ENCODE measurements at regions not wholly inside any gene's neighbourhood (a gene's known extent, or its start where the extent isn't known, plus 50 kb on each side); places are given as distances from the start of the nearest gene placed in this dataset.

GRCh38 chr14:22338917-22339715 is 249.9 kb downstream of the DAD1 start:
- peaks cover 6 to 24% (median 16%) of the 10 kb centered on the region in 4 donors for H3K4me1 ChIP-seq
- H3K27ac ChIP-seq = peak overlapping the region; percentile 24 to 66 (median 59)
- H3K27me3 ChIP-seq = no peaks in the 10 kb centered on the region
- DNase-seq = peak; percentile 46 to 93
- TF ChIP-seq EP300 (IDR thresholded peaks at IDR 0.05) = no peak
- TF ChIP-seq, protein P1, sequence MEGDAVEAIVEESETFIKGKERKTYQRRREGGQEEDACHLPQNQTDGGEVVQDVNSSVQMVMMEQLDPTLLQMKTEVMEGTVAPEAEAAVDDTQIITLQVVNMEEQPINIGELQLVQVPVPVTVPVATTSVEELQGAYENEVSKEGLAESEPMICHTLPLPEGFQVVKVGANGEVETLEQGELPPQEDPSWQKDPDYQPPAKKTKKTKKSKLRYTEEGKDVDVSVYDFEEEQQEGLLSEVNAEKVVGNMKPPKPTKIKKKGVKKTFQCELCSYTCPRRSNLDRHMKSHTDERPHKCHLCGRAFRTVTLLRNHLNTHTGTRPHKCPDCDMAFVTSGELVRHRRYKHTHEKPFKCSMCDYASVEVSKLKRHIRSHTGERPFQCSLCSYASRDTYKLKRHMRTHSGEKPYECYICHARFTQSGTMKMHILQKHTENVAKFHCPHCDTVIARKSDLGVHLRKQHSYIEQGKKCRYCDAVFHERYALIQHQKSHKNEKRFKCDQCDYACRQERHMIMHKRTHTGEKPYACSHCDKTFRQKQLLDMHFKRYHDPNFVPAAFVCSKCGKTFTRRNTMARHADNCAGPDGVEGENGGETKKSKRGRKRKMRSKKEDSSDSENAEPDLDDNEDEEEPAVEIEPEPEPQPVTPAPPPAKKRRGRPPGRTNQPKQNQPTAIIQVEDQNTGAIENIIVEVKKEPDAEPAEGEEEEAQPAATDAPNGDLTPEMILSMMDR (IDR thresholded peaks at IDR 0.05) = no peak
- peak in 2 of 3 donors; percentile 7 to 10 for TF ChIP-seq POLR2AphosphoS5 (IDR thresholded peaks at IDR 0.05)
- no peak overlapping the region for H3K4me3 ChIP-seq
- intact Hi-C loops (cut with DNase I; ENCODE audit: low total_unique reads) = no loop called here
- H3K9me3 ChIP-seq = peaks cover 2 to 9% (median 6%) of the 10 kb centered on the region in 4 donors
- 55 to 61% (median 59%) methylated on average over 8 of the region's 8 CpGs for WGBS, 5 donors
- H3K36me3 ChIP-seq = no peaks in the 10 kb centered on the region

DNA sequence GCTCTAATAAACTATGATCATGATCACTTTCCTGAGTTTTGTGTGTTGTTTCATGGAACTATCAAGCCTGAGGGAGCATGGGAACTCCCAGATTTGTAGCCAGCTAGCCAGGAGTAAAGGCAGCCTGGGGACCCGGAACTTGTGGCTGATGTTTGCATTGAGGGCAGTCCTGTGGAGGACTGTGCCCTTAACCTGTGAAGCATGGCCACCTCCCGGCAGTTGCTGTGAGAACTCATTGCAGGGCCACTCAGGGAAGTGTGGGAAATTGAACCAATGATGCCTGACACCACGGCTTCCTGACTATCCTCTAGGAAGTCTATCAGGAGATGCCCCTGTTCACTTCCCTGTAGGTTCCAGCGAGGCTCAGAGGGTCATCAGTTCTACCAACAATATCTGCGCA is 250.6 kb downstream of the DAD1 start:
- Histone ChIP-seq H3K27me3 (no peaks in the 10 kb centered on the region), H3K4me3 (no peak overlapping the region), H3K27ac (peak overlapping the region; percentile 39 to 66 (median 59)), H3K36me3 (no peaks in the 10 kb centered on the region), H3K4me1 (peaks cover 12 to 31% (median 23%) of the 10 kb centered on the region in 4 donors), H3K9me3 (peaks cover 0 to 2% (median under 1%) of the 10 kb centered on the region in 4 donors)
- no peak for DNase-seq
- intact Hi-C loops (cut with DNase I; ENCODE audit: low total_unique reads) = no loop called here
- 75 to 92% (median 86%) methylated on average over 5 of the region's 5 CpGs for WGBS, 5 donors
- no peak for TF ChIP-seq EP300 (IDR thresholded peaks at IDR 0.05)
- no peak for TF ChIP-seq POLR2AphosphoS5 (IDR thresholded peaks at IDR 0.05)
- TF ChIP-seq, protein P1 (IDR thresholded peaks at IDR 0.05) = no peak
- TF ChIP-seq POLR2A (IDR thresholded peaks at IDR 0.05) = no peak

- 39 to 47% (median 44%) methylated on average over 3 of the region's 3 CpGs for WGBS, 5 donors
- Histone ChIP-seq H3K27ac (peak overlapping the region; percentile 39 to 66 (median 59)), H3K9me3 (no peaks in the 10 kb centered on the region), H3K27me3 (no peaks in the 10 kb centered on the region), H3K4me3 (no peak overlapping the region), H3K36me3 (no peaks in the 10 kb centered on the region), H3K4me1 (peaks cover 12 to 35% (median 27%) of the 10 kb centered on the region in 4 donors)
- TF ChIP-seq, protein P1 (IDR thresholded peaks at IDR 0.05) = no peak
- no peak for TF ChIP-seq POLR2AphosphoS5 (IDR thresholded peaks at IDR 0.05)
- TF ChIP-seq EP300 (IDR thresholded peaks at IDR 0.05) = no peak
- TF ChIP-seq POLR2A (IDR thresholded peaks at IDR 0.05) = no peak
- DNase-seq = no peak
- intact Hi-C loops (cut with DNase I; ENCODE audit: low total_unique reads) = no loop called here
These were observed 251.1 kb downstream of the DAD1 start for GRCh38 chr14:22337938-22338337.

DNA sequence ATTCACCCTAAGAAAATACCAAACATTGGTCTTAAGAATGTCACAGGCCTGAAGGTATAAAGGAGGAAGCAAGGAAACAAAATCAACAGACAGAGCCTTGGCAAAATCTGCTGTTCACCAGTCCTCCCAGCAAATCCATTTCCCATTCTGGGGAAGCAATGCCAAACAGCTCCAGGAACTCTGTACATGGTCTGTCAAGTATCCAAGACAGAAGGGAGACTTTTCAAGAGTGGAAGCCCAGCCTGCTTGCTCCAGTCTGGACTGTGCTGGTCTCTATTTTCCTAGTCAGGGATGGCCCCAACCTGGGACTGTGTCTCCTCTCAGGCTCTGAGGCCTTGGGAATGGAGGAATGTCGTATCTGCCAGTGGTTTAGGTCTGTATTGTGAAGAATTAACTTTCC is 251.5 kb downstream of the DAD1 start:
- 63 to 100% (median 86%) methylated on average over 1 of the region's 1 CpG for WGBS, 5 donors
- DNase-seq = no peak
- Histone ChIP-seq H3K4me1 (peaks cover 12 to 35% (median 28%) of the 10 kb centered on the region in 4 donors), H3K27me3 (no peaks in the 10 kb centered on the region), H3K36me3 (no peaks in the 10 kb centered on the region), H3K27ac (peak overlapping the region in 4 of 5 donors; percentile 49 to 66 (median 62)), H3K4me3 (no peak overlapping the region), H3K9me3 (no peaks in the 10 kb centered on the region)
- TF ChIP-seq POLR2AphosphoS5 (IDR thresholded peaks at IDR 0.05) (no peak), EP300 (IDR thresholded peaks at IDR 0.05) (no peak), POLR2A (IDR thresholded peaks at IDR 0.05) (no peak)
- TF ChIP-seq, protein P1 (IDR thresholded peaks at IDR 0.05) = no peak
- intact Hi-C loops (cut with DNase I; ENCODE audit: low total_unique reads) = no loop called here
